CD8-positive, alpha-beta memory T cell (primary cell): ENCODE measurements at regions not wholly inside any gene's neighbourhood (a gene's known extent, or its start where the extent isn't known, plus 50 kb on each side); places are given as distances from the start of the nearest gene placed in this dataset.
"Not testable (repeated sequence)": the region's sequence is repeated elsewhere in the genome, so short reads cannot be mapped to it uniquely, and the experiment has no call there.

ENCODE experiments used
- CTCF ChIA-PET: fragments of 350-600 bp; sonication (Branson Sonifier 250); formaldehyde crosslinking; loops from one replicate; lab custom pipeline; 2021; ENCODE audit warnings: antibody characterized with exemption; lab: Charles Lee
- POLR2A ChIA-PET: fragments of 350-600 bp; sonication (Branson Sonifier 250); formaldehyde crosslinking; loops from one replicate; lab custom pipeline; 2021; ENCODE audit warnings: antibody characterized with exemption; lab: Charles Lee
- DNase-seq, 5 donors: peaks; one replicate each; pipeline versions ENCODE4 v3.0.0 to v3.0.0-alpha.2; 2020 to 2022; ENCODE audit warnings: mixed read lengths in 1 of 5
- H3K27ac ChIP-seq: one replicate; pipeline ENCODE4 v1.7.0; 2013; ENCODE audit warnings: low read depth, mild to moderate bottlenecking, low read length, moderate library complexity
- H3K27me3 ChIP-seq: 2 replicates; pipeline ENCODE4 v1.7.0; 2013; ENCODE audit warnings: low read length, mild to moderate bottlenecking; ENCODE audit not compliant: insufficient read depth, poor library complexity, severe bottlenecking
- H3K36me3 ChIP-seq: 2 replicates; pipeline ENCODE4 v1.7.0; 2013; ENCODE audit warnings: mild to moderate bottlenecking, low read length, moderate library complexity; ENCODE audit not compliant: insufficient read depth
- H3K4me1 ChIP-seq: 2 replicates; pipeline ENCODE4 v1.7.0; 2013; ENCODE audit warnings: mild to moderate bottlenecking, low read length, moderate library complexity; ENCODE audit not compliant: insufficient read depth
- H3K4me3 ChIP-seq: 2 replicates; pipeline ENCODE4 v1.7.0; 2013; ENCODE audit warnings: mild to moderate bottlenecking, low read length
- H3K9me3 ChIP-seq: 2 replicates; pipeline ENCODE4 v1.7.0; 2013; ENCODE audit warnings: mild to moderate bottlenecking, low read length
- H3K27ac Mint-ChIP-seq, 8 donors: one replicate each; pipeline ENCODE4 v1.8.0; 2020 to 2021; ENCODE audit warnings: mixed read lengths in 8 of 8, mild to moderate bottlenecking in 6 of 8, inconsistent platforms in 3 of 8, moderate library complexity in 3 of 8
- H3K27me3 Mint-ChIP-seq, 2 donors: one replicate each; pipeline ENCODE4 v1.8.0; 2020 to 2021; ENCODE audit warnings: mixed read lengths in 2 of 2, mild to moderate bottlenecking in 1 of 2, moderate library complexity in 1 of 2
- H3K36me3 Mint-ChIP-seq, 3 donors: one replicate each; pipeline ENCODE4 v1.8.0; 2020 to 2021; ENCODE audit warnings: mixed read lengths in 3 of 3, inconsistent platforms in 1 of 3, mild to moderate bottlenecking in 1 of 3
- H3K4me1 Mint-ChIP-seq, 3 donors: one replicate each; pipeline ENCODE4 v1.8.0; 2020 to 2021; ENCODE audit warnings: mixed read lengths in 3 of 3, inconsistent platforms in 1 of 3, mild to moderate bottlenecking in 1 of 3
- H3K4me3 Mint-ChIP-seq, 7 donors: one replicate each; pipeline ENCODE4 v1.8.0; 2020 to 2021; ENCODE audit warnings: mixed read lengths in 7 of 7, mild to moderate bottlenecking in 6 of 7, moderate library complexity in 4 of 7, inconsistent platforms in 2 of 7
- H3K9me3 Mint-ChIP-seq, 5 donors: one replicate each; pipeline ENCODE4 v1.8.0; 2020 to 2022; ENCODE audit warnings: mixed read lengths in 5 of 5, mild to moderate bottlenecking in 3 of 5, moderate library complexity in 2 of 5, inconsistent platforms in 1 of 5

GRCh38 chr15:84476364-84477033, 124.3 kb upstream of the ZSCAN2 start:
- H3K4me3 ChIP-seq, H3K27ac Mint-ChIP-seq, H3K4me1 Mint-ChIP-seq, DNase-seq, H3K36me3 ChIP-seq, H3K27me3 Mint-ChIP-seq, H3K4me1 ChIP-seq, H3K36me3 Mint-ChIP-seq, H3K9me3 ChIP-seq, CTCF ChIA-PET, H3K4me3 Mint-ChIP-seq, H3K27ac ChIP-seq, H3K27me3 ChIP-seq, H3K9me3 Mint-ChIP-seq, POLR2A ChIA-PET: not testable (repeated sequence)

- H3K9me3 Mint-ChIP-seq, H3K4me1 ChIP-seq, H3K36me3 Mint-ChIP-seq, H3K4me3 ChIP-seq, CTCF ChIA-PET, H3K27ac ChIP-seq, DNase-seq, POLR2A ChIA-PET, H3K9me3 ChIP-seq, H3K36me3 ChIP-seq, H3K27me3 ChIP-seq, H3K27ac Mint-ChIP-seq, H3K27me3 Mint-ChIP-seq, H3K4me3 Mint-ChIP-seq, H3K4me1 Mint-ChIP-seq: not testable (repeated sequence)
Observed at GRCh38 chr15:84477550-84477949, 123.3 kb upstream of the ZSCAN2 start.

GRCh38 chr15:84480174-84480681, 120.6 kb upstream of the ZSCAN2 start:
- H3K4me3 ChIP-seq, H3K36me3 ChIP-seq, H3K27me3 Mint-ChIP-seq, H3K36me3 Mint-ChIP-seq, H3K9me3 ChIP-seq, H3K9me3 Mint-ChIP-seq, CTCF ChIA-PET, H3K27ac ChIP-seq, H3K4me1 ChIP-seq, H3K27me3 ChIP-seq, H3K4me3 Mint-ChIP-seq, H3K27ac Mint-ChIP-seq, H3K4me1 Mint-ChIP-seq, DNase-seq, POLR2A ChIA-PET: not testable (repeated sequence)

- H3K36me3 Mint-ChIP-seq, CTCF ChIA-PET, H3K4me1 ChIP-seq, POLR2A ChIA-PET, H3K9me3 ChIP-seq, H3K4me3 ChIP-seq, H3K9me3 Mint-ChIP-seq, H3K36me3 ChIP-seq, H3K4me3 Mint-ChIP-seq, H3K4me1 Mint-ChIP-seq, H3K27me3 ChIP-seq, H3K27me3 Mint-ChIP-seq, H3K27ac Mint-ChIP-seq, H3K27ac ChIP-seq: not testable (repeated sequence)
- DNase-seq = peak in 1 of 5 donors; percentile 3
Observed at GRCh38 chr15:84483859-84484258, 117.0 kb upstream of the ZSCAN2 start.

- H3K36me3 ChIP-seq, H3K27me3 ChIP-seq, H3K27me3 Mint-ChIP-seq, H3K27ac ChIP-seq, H3K9me3 ChIP-seq, H3K9me3 Mint-ChIP-seq, H3K4me1 Mint-ChIP-seq, H3K27ac Mint-ChIP-seq, H3K4me3 ChIP-seq, H3K4me1 ChIP-seq, H3K36me3 Mint-ChIP-seq, POLR2A ChIA-PET, CTCF ChIA-PET: not testable (repeated sequence)
- DNase-seq = peak in 4 of 5 donors; percentile 7 to 58 (median 30)
- peak overlapping the region in 1 of 7 donors; percentile 27 for H3K4me3 Mint-ChIP-seq
Observed at GRCh38 chr15:84500165-84500889, 100.5 kb upstream of the ZSCAN2 start.

DNA sequence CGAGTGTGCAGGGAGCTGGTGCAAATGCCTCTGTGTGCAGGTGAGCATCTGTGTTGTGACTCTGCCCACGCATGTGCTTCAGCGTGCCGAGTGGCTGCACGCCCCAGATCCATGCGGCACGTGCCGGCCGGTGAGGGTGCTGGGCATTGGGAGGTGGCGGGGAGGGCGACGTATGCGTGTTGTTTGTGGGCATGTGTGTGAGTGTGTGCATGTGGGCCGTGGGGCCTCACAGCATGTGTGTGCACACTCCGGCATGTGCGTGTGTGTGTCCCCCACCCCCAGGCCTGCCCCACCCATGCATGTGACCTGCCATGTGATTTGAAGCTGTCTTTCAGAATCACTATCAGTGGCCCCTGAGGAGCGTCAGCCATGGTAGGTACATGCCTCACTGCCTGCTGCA, 97.7 kb upstream of the ZSCAN2 start:
- H3K9me3 Mint-ChIP-seq, POLR2A ChIA-PET, H3K27ac Mint-ChIP-seq, CTCF ChIA-PET, H3K4me3 ChIP-seq, H3K36me3 ChIP-seq, DNase-seq, H3K36me3 Mint-ChIP-seq, H3K27ac ChIP-seq, H3K4me3 Mint-ChIP-seq, H3K27me3 Mint-ChIP-seq, H3K9me3 ChIP-seq, H3K27me3 ChIP-seq, H3K4me1 Mint-ChIP-seq, H3K4me1 ChIP-seq: not testable (repeated sequence)

GRCh38 chr15:84505552-84505951, 95.3 kb upstream of the ZSCAN2 start:
- H3K27me3 ChIP-seq, H3K27ac Mint-ChIP-seq, DNase-seq, CTCF ChIA-PET, H3K36me3 Mint-ChIP-seq, H3K9me3 Mint-ChIP-seq, H3K9me3 ChIP-seq, H3K4me3 ChIP-seq, POLR2A ChIA-PET, H3K36me3 ChIP-seq, H3K4me3 Mint-ChIP-seq, H3K27me3 Mint-ChIP-seq, H3K27ac ChIP-seq, H3K4me1 Mint-ChIP-seq, H3K4me1 ChIP-seq: not testable (repeated sequence)

GRCh38 chr15:84512324-84512723, 88.5 kb upstream of the ZSCAN2 start:
- H3K36me3 ChIP-seq, H3K27me3 ChIP-seq, DNase-seq, CTCF ChIA-PET, H3K27ac Mint-ChIP-seq, H3K27ac ChIP-seq, H3K4me1 Mint-ChIP-seq, H3K4me3 ChIP-seq, H3K4me3 Mint-ChIP-seq, H3K27me3 Mint-ChIP-seq, H3K36me3 Mint-ChIP-seq, POLR2A ChIA-PET, H3K9me3 ChIP-seq, H3K4me1 ChIP-seq, H3K9me3 Mint-ChIP-seq: not testable (repeated sequence)
